Breast epithelium (tissue), 4 donors: ENCODE measurements at regions not wholly inside any gene's neighbourhood (a gene's known extent, or its start where the extent isn't known, plus 50 kb on each side); places are given as distances from the start of the nearest gene placed in this dataset.

Source experiments
- DNase-seq, 2 donors: peaks; one replicate each; pipeline ENCODE4 v3.0.0-alpha.2; 2019; ENCODE audit warnings: low spot score in 2 of 2
- H3K27ac ChIP-seq, 2 donors: fragments of 200-600 bp; sonication (generic) in 1 of 2; one replicate each; pipeline ENCODE4 v1.5.1; 2016 to 2019; ENCODE audit warnings: mild to moderate bottlenecking in 1 of 2
- H3K27me3 ChIP-seq, 2 donors: fragments of 200-600 bp; sonication (generic) in 1 of 2; one replicate each; pipeline versions ENCODE4 v1.5.1 to v1.6.0; 2017 to 2019; ENCODE audit warnings: control low read depth in 1 of 2, mild to moderate bottlenecking in 1 of 2
- H3K36me3 ChIP-seq: fragments of 200-600 bp; one replicate; pipeline ENCODE4 v1.5.1; 2019
- H3K4me1 ChIP-seq, 2 donors: fragments of 200-600 bp; sonication (generic); one replicate each; pipeline ENCODE4 v1.5.1; 2016 to 2019; ENCODE audit warnings: control low read depth in 1 of 2
- H3K4me3 ChIP-seq, 3 donors: fragments of 200-600 bp; sonication (generic); 1 replicate in 2 of 3; 2 replicates in 1 of 3; pipeline ENCODE4 v1.5.1; 2016 to 2019; ENCODE audit warnings: mild to moderate bottlenecking in 3 of 3, moderate library complexity in 2 of 3
- H3K9me3 ChIP-seq, 2 donors: fragments of 200-600 bp; sonication (generic) in 1 of 2; one replicate each; pipeline ENCODE4 v1.5.1; 2016 to 2019; ENCODE audit warnings: control low read depth in 1 of 2
- POLR2A ChIP-seq: fragments of 450-650 bp; IDR thresholded peaks from one replicate; pipeline ENCODE4 v1.6.1; 2016; ENCODE audit warnings: antibody characterized with exemption, mild to moderate bottlenecking, moderate library complexity
- POLR2AphosphoS5 ChIP-seq, 3 donors: sonication (generic); formaldehyde crosslinking; IDR thresholded peaks; one replicate each; pipeline ENCODE4 v1.6.1; 2017; ENCODE audit warnings: antibody characterized with exemption in 3 of 3
- intact Hi-C: fragments of 100-400 bp; cut with DNase I; formaldehyde crosslinking; loops from one replicate; pipeline ENCODE4 v1.15.1; 2023; ENCODE audit warnings: low total_unique reads
- TF ChIP-seq, protein P1 (sequence below), 3 donors: fragments of 450-650 bp; IDR thresholded peaks; one replicate each; pipeline ENCODE4 v1.5.1; 2016 to 2017; ENCODE audit warnings: antibody characterized with exemption in 3 of 3, mild to moderate bottlenecking in 3 of 3, moderate library complexity in 3 of 3

DNA sequence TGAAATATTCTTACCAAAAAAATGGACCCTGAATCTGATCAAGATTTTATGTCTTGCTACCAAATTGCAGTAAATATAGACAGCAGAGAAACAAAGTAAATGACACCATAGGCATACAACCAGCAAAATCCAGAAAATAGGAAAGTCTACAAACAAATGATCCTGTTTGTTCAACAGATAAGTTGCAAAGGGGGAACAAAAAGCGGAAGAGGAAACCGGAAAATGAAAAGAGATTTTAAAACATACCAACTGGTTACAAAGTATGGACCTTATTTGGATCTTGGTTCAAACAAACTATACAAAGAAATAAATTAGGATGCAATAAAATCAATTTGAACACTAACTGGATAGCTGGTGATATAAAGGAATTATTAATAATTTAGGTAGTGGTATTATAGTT lies 92.0 kb downstream of the TMPRSS5 start:
- Histone ChIP-seq H3K27ac (no peak overlapping the region), H3K27me3 (no peaks in the 10 kb centered on the region), H3K36me3 (no peaks in the 10 kb centered on the region), H3K4me3 (no peak overlapping the region), H3K4me1 (no peaks in the 10 kb centered on the region), H3K9me3 (no peaks in the 10 kb centered on the region)
- TF ChIP-seq POLR2A (no peak), POLR2AphosphoS5 (IDR thresholded peaks at IDR 0.05) (no peak)
- TF ChIP-seq, protein P1, sequence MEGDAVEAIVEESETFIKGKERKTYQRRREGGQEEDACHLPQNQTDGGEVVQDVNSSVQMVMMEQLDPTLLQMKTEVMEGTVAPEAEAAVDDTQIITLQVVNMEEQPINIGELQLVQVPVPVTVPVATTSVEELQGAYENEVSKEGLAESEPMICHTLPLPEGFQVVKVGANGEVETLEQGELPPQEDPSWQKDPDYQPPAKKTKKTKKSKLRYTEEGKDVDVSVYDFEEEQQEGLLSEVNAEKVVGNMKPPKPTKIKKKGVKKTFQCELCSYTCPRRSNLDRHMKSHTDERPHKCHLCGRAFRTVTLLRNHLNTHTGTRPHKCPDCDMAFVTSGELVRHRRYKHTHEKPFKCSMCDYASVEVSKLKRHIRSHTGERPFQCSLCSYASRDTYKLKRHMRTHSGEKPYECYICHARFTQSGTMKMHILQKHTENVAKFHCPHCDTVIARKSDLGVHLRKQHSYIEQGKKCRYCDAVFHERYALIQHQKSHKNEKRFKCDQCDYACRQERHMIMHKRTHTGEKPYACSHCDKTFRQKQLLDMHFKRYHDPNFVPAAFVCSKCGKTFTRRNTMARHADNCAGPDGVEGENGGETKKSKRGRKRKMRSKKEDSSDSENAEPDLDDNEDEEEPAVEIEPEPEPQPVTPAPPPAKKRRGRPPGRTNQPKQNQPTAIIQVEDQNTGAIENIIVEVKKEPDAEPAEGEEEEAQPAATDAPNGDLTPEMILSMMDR (IDR thresholded peaks at IDR 0.05) = no peak
- no peak for DNase-seq
- intact Hi-C loops = no loop called here

DNA sequence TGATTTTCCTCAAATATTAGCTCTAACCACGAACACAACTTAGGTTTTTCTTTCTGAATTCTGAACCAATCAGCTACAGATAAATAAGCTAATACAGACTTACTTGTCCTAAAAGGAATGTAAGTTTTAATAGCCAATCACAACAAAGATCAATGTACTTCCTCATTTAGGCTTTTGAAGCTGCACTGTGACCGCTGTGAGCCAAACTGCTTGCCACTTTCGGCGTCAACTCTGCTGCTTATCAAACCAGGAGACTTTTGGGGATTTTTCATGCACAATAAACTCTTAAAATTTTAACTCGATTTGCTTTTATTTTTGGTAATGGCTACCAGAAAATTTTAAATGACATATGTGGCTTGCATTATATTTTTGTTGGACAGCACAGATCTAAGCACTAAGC lies 92.5 kb downstream of the TMPRSS5 start:
- DNase-seq = no peak
- intact Hi-C loops = no loop called here
- H3K9me3 ChIP-seq = no peaks in the 10 kb centered on the region
- no peaks in the 10 kb centered on the region for H3K27me3 ChIP-seq
- H3K4me1 ChIP-seq = no peaks in the 10 kb centered on the region
- H3K36me3 ChIP-seq = no peaks in the 10 kb centered on the region
- no peak overlapping the region for H3K27ac ChIP-seq
- TF ChIP-seq POLR2A = no peak
- no peak for TF ChIP-seq POLR2AphosphoS5 (IDR thresholded peaks at IDR 0.05)
- TF ChIP-seq, protein P1 (IDR thresholded peaks at IDR 0.05) = no peak
- H3K4me3 ChIP-seq = no peak overlapping the region

DNA sequence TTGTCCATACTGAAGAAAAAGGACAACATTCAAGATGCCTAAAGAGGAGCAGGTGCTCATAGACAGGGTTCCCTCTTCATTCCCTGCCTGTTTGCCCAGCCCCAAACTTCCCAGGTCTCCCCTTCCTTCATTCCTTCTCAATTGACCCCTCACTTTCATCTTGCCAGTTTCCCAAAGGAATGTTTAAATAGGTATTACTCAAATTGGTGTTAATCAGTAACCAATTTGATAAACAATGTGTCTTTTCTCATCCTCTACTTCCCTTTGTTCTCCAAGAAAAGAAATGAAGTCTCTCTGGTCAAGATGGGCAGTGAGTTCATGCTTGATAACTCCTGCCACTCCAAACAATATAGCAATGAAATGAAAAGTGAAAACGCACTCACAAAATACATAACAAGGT lies 101.9 kb downstream of the TMPRSS5 start:
- no peak for DNase-seq
- H3K9me3 ChIP-seq = peaks cover 0 to 7% of the 10 kb centered on the region in 2 donors
- H3K27ac ChIP-seq = no peak overlapping the region
- H3K36me3 ChIP-seq = no peaks in the 10 kb centered on the region
- intact Hi-C loops = no loop called here
- TF ChIP-seq POLR2A = no peak
- TF ChIP-seq, protein P1 (IDR thresholded peaks at IDR 0.05) = no peak
- TF ChIP-seq POLR2AphosphoS5 (IDR thresholded peaks at IDR 0.05) = no peak
- no peak overlapping the region for H3K4me3 ChIP-seq
- no peaks in the 10 kb centered on the region for H3K27me3 ChIP-seq
- H3K4me1 ChIP-seq = no peaks in the 10 kb centered on the region

DNA sequence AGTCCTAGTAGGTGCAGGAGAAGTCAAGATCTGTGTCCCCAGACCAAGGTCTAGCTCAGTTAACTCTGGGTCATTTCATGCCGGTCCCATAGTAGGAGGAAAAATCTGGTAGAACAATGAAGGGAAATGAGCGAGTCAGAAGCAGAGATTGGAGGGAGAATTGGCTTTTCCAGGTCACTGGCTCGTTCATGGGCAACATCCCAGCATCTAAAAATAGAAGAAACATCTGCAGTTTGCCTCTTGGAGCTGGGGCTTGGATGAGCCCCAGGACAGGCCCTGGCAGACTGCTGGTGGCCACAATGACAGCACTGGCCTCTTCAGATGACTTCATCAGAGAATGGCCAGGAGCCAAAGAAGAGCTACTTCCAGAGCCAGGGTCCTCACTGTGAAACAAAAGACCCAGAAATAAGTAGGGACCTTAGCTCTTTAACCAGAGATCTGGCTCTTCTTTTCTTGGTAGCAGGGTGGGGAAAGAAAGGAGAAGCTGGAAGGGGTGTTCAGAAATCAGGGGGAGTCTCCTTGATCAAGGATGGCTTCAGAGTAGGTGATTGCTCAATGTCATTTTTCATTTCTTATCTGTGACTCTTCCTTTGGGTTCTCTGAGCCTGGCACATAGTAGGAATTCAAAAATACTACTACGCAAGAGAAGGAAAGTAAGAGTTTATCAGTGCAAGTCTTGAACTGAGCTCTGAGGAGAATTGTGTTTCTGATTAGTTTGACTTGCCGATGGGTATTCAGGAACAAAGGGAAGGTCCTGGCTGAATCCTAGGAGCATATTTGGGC lies 102.6 kb downstream of the TMPRSS5 start:
- TF ChIP-seq POLR2A (no peak), POLR2AphosphoS5 (IDR thresholded peaks at IDR 0.05) (no peak)
- TF ChIP-seq, protein P1 (IDR thresholded peaks at IDR 0.05) = no peak
- Histone ChIP-seq H3K9me3 (peaks cover 0 to 7% of the 10 kb centered on the region in 2 donors), H3K36me3 (no peaks in the 10 kb centered on the region), H3K4me3 (no peak overlapping the region), H3K27ac (no peak overlapping the region), H3K4me1 (no peaks in the 10 kb centered on the region), H3K27me3 (no peaks in the 10 kb centered on the region)
- DNase-seq = no peak
- intact Hi-C loops = no loop called here

DNA sequence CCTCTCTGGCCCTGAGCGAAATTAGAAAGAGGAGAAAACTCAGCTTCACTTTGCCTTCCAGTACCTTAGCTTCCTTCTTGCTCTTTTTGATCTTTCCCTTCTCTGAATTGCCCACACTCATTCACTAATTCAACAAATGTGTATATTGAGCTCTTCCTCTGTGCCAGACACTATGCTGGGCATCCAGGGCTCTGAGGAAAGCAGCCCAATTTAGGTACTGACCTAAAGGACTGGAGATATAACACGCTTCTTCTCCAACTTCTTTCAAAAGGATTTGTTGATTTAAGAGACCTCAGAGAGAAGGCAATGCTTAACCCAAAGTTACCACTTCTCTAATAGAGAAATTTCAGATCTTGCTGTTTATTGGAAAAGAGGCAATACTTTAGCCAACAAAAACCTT lies 103.6 kb downstream of the TMPRSS5 start:
- peaks cover 0 to 7% of the 10 kb centered on the region in 2 donors for H3K9me3 ChIP-seq
- H3K27ac ChIP-seq = no peak overlapping the region
- intact Hi-C loops = no loop called here

More for the DNA sequence above, 103.6 kb downstream of the TMPRSS5 start:
- Histone ChIP-seq H3K36me3 (no peaks in the 10 kb centered on the region), H3K27me3 (no peaks in the 10 kb centered on the region), H3K4me1 (no peaks in the 10 kb centered on the region), H3K4me3 (no peak overlapping the region)
- DNase-seq = no peak
- TF ChIP-seq, protein P1 (IDR thresholded peaks at IDR 0.05) = no peak
- TF ChIP-seq POLR2AphosphoS5 (IDR thresholded peaks at IDR 0.05) = no peak
